A673 (cell line): ENCODE measurements at regions not wholly inside any gene's neighbourhood (a gene's known extent, or its start where the extent isn't known, plus 50 kb on each side); places are given as distances from the start of the nearest gene placed in this dataset.

Experiments used
- BruUV-seq: library from RNA; stranded (reverse); fragments of 400-500 nt; replicated peaks from 2 replicates; lab custom pipeline; 2021; lab: Mats Ljungman, UMichigan
- CTCF ChIA-PET: fragments of 300-600 bp; sonication (Branson Sonifier 250); formaldehyde crosslinking; loops from one replicate; lab custom pipeline; 2022; ENCODE audit warnings: antibody characterized with exemption; lab: Charles Lee
- POLR2A ChIA-PET: fragments of 300-600 bp; sonication (Branson Sonifier 250); formaldehyde crosslinking; loops from one replicate; lab custom pipeline; 2022; ENCODE audit warnings: antibody characterized with exemption; ENCODE audit not compliant: low non-redundant PET; lab: Charles Lee
- DNase-seq: peaks from one replicate; pipeline ENCODE4 v3.0.0-alpha.2; 2015; ENCODE audit warnings: low spot score
- H3K27ac ChIP-seq: fragments of 200-600 bp; sonication (generic); 2 replicates; pipeline ENCODE4 v1.5.1; 2016; ENCODE audit warnings: mixed run types, low read depth, mild to moderate bottlenecking, mixed read lengths, antibody characterized with exemption, low read length; ENCODE audit not compliant: poor library complexity, severe bottlenecking
- H3K27me3 ChIP-seq: fragments of 200-600 bp; sonication (generic); replicated peaks from 2 replicates; pipeline ENCODE4 v1.6.1; 2017; ENCODE audit warnings: mixed run types, low read depth, mild to moderate bottlenecking, mixed read lengths, antibody characterized with exemption, low read length; ENCODE audit not compliant: insufficient read depth, poor library complexity
- H3K36me3 ChIP-seq: fragments of 200-600 bp; sonication (generic); 2 replicates; pipeline ENCODE4 v1.6.1; 2016; ENCODE audit warnings: mixed run types, mild to moderate bottlenecking, mixed read lengths, antibody characterized with exemption, low read length; ENCODE audit not compliant: insufficient read depth, poor library complexity, severe bottlenecking
- H3K4me1 ChIP-seq: fragments of 200-600 bp; sonication (generic); 2 replicates; pipeline ENCODE4 v1.6.1; 2017; ENCODE audit warnings: mixed run types, mild to moderate bottlenecking, mixed read lengths, antibody characterized with exemption, low read length; ENCODE audit not compliant: insufficient read depth, poor library complexity, severe bottlenecking
- H3K4me3 ChIP-seq: fragments of 200-600 bp; sonication (generic); 2 replicates; pipeline ENCODE4 v1.5.1; 2016; ENCODE audit warnings: low read depth, mixed run types, mild to moderate bottlenecking, mixed read lengths, low read length; ENCODE audit not compliant: poor library complexity, severe bottlenecking
- H3K9me3 ChIP-seq: fragments of 200-600 bp; sonication (generic); 2 replicates; pipeline ENCODE4 v1.6.1; 2016; ENCODE audit warnings: mixed run types, low read depth, mild to moderate bottlenecking, mixed read lengths, antibody characterized with exemption, low read length; ENCODE audit not compliant: poor library complexity, severe bottlenecking
- EZH2 ChIP-seq: fragments of 200-600 bp; sonication (generic); IDR thresholded peaks from 2 replicates; pipeline ENCODE4 v1.6.1; 2017; ENCODE audit warnings: borderline replicate concordance, low read depth, mild to moderate bottlenecking, mixed read lengths, antibody characterized with exemption, low read length; ENCODE audit not compliant: poor library complexity, severe bottlenecking
- intact Hi-C: fragments of 100-400 bp; cut with micrococcal nuclease; formaldehyde crosslinking; loops from one replicate; pipeline ENCODE4 v1.10.0; 2022; ENCODE audit not compliant: unreplicated experiment
- TF ChIP-seq, protein P1 (sequence below): fragments of 300-800, 200-600 bp; sonication (generic); conservative IDR thresholded peaks from 2 replicates; pipeline ENCODE4 v1.5.1; 2017; ENCODE audit warnings: low read depth, mild to moderate bottlenecking, antibody characterized with exemption, low read length, moderate library complexity, mixed read lengths

GRCh38 chr10:4101918-4102654, 317.1 kb upstream of the KLF6 start:
- no peak for DNase-seq
- ChIA-PET CTCF (no interaction called here), POLR2A (interaction anchor here (0.8 kb wide), 1 partner anchor 790 kb away, joined by 4 read pairs; no protein-coding TSS in a partner anchor)
- peaks cover 9% of the 10 kb centered on the region for H3K9me3 ChIP-seq
- no TSS peak for BruUV-seq
- no peaks in the 10 kb centered on the region for H3K27me3 ChIP-seq
- H3K4me3 ChIP-seq: no peak overlapping the region
- H3K4me1 ChIP-seq: peaks cover 20% of the 10 kb centered on the region
- no peaks in the 10 kb centered on the region for H3K36me3 ChIP-seq
- intact Hi-C loops: no loop called here
- TF ChIP-seq, protein P1, sequence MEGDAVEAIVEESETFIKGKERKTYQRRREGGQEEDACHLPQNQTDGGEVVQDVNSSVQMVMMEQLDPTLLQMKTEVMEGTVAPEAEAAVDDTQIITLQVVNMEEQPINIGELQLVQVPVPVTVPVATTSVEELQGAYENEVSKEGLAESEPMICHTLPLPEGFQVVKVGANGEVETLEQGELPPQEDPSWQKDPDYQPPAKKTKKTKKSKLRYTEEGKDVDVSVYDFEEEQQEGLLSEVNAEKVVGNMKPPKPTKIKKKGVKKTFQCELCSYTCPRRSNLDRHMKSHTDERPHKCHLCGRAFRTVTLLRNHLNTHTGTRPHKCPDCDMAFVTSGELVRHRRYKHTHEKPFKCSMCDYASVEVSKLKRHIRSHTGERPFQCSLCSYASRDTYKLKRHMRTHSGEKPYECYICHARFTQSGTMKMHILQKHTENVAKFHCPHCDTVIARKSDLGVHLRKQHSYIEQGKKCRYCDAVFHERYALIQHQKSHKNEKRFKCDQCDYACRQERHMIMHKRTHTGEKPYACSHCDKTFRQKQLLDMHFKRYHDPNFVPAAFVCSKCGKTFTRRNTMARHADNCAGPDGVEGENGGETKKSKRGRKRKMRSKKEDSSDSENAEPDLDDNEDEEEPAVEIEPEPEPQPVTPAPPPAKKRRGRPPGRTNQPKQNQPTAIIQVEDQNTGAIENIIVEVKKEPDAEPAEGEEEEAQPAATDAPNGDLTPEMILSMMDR: no peak
- no peak for TF ChIP-seq EZH2
- no peak overlapping the region for H3K27ac ChIP-seq

GRCh38 chr10:4100380-4100779, 315.4 kb upstream of the KLF6 start:
- TF ChIP-seq, protein P1: no peak
- TF ChIP-seq EZH2: no peak
- ChIA-PET CTCF (no interaction called here), POLR2A (no interaction called here)
- H3K27me3 ChIP-seq: no peaks in the 10 kb centered on the region
- H3K4me1 ChIP-seq: peaks cover 20% of the 10 kb centered on the region
- intact Hi-C loops: no loop called here
- no TSS peak for BruUV-seq
- no peak overlapping the region for H3K27ac ChIP-seq
- no peaks in the 10 kb centered on the region for H3K36me3 ChIP-seq
- peaks cover 5% of the 10 kb centered on the region for H3K9me3 ChIP-seq
- H3K4me3 ChIP-seq: no peak overlapping the region
- no peak for DNase-seq

- Histone ChIP-seq H3K4me1 (peaks cover 20% of the 10 kb centered on the region), H3K9me3 (no peaks in the 10 kb centered on the region), H3K36me3 (no peaks in the 10 kb centered on the region), H3K4me3 (no peak overlapping the region), H3K27ac (no peak overlapping the region), H3K27me3 (no peaks in the 10 kb centered on the region)
- intact Hi-C loops: no loop called here
- no peak for TF ChIP-seq EZH2
- TF ChIP-seq, protein P1: no peak
- ChIA-PET CTCF (no interaction called here), POLR2A (no interaction called here)
- no TSS peak for BruUV-seq
- DNase-seq: no peak
Observed at GRCh38 chr10:4099202-4099601, 314.2 kb upstream of the KLF6 start.
